Nucleus accumbens (tissue), 56 donors: ENCODE measurements at regions not wholly inside any gene's neighbourhood (a gene's known extent, or its start where the extent isn't known, plus 50 kb on each side); places are given as distances from the start of the nearest gene placed in this dataset.
"Not testable (repeated sequence)": the region's sequence is repeated elsewhere in the genome, so short reads cannot be mapped to it uniquely, and the experiment has no call there.

Experiments
- DNase-seq, 56 donors: peaks; one replicate each; lab custom pipeline; 2025; lab: John Stamatoyannopoulos, UW

DNA sequence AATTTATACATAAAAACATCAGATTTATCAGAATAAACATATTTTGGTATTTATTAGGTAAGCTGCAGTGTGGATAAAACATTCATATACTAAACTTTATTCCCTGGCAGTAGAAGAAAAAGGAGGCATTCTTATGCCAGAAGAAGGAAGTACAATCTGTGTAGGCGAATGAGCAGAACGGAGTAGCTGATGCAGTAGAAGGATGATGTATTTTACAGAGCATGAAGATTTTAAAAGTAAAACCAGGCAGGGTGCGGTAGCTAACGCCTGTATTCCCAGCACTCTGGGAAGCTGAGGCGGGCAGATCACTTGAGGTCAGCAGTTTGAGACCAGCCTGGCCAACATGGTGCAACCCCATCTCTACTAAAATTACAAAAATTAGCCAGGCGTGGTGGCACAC, 294.9 kb upstream of the MKLN1 start:
- DNase-seq: no peak

GRCh38 chr7:131034166-131034881, 293.4 kb upstream of the MKLN1 start:
- peak in 15 of 56 donors; percentile 7 to 49 (median 17) for DNase-seq

GRCh38 chr7:131035088-131035770, 292.4 kb upstream of the MKLN1 start:
- DNase-seq: no peak

GRCh38 chr7:131038153-131038552, 289.5 kb upstream of the MKLN1 start:
- no peak for DNase-seq

DNA sequence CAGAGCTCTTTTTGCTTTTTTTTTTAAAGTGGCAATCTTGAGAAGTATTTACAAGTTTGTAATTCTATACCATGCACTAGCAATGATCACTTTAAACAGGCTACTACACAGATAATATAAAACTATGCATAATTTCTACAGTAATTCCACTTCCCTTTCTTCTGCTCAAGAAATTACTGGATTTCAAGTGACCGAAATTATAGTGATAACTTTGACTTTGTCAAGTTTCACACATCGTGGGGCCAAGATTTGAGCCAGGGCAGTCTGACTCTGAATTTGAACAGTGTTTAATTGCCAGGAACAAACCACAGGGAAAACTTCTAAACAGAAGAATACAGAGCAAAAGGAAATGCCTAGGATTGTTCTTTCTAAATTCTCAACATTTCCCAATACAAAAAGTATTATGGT, 288.3 kb upstream of the MKLN1 start:
- DNase-seq: no peak

GRCh38 chr7:131039836-131040235, 287.8 kb upstream of the MKLN1 start:
- DNase-seq: no peak

DNA sequence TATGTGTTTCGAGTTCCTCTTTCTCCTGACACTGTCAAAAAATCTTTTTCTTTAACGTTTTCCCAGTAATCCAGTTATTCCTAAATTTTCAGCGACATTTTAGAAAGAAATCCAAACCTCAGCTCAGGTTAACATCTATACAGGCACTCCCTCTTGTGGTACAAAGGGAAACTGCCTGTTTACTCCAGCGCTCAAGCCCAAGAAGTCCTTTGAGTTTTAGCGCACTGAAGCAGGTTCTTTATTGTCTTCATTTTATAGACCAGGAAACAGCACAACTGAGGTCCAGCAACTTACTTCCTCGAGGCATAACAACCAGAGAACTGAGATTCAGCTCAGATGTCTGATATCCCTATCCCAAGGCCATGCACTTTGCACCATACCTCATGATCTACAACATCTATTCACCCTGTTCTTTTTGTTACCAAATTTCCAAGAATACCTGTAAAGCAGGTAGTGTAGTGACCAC, 287.2 kb upstream of the MKLN1 start:
- peak in 21 of 56 donors; percentile 3 to 63 (median 22) for DNase-seq

DNA sequence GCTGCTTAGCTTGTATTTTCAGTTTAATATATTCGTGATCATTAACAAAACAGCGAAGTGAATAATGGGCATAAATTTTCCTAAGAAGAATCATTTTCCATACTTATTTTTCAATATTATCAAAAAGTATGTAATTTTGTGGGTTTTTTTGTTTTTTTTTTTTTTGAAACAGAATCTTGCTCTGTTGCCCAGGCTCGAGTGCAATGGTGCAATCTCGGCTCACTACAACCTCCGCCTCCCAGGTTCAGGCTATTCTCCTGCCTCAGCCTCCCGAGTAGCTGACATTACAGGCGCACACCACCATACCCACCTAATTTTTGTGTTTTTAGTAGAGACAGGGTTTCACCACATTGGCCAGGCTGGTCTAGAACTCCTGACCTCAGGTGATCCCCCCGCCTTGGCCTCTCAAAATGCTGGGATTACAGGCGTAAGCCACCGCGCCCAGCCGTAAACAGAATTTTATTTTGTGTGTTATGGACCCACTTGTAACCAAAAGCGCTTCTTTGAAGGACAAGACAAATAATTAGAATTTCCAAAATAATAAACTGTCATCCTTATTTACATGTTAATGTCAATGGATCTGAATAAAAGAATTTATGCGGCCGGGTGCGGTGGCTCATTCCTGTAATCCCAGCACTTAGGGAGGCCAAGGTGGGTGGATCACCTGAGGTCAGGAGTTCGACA, 286.5 kb upstream of the MKLN1 start:
- not testable (repeated sequence) for DNase-seq

- DNase-seq: no peak
Observed at GRCh38 chr7:131042269-131043160, 285.2 kb upstream of the MKLN1 start.

DNA sequence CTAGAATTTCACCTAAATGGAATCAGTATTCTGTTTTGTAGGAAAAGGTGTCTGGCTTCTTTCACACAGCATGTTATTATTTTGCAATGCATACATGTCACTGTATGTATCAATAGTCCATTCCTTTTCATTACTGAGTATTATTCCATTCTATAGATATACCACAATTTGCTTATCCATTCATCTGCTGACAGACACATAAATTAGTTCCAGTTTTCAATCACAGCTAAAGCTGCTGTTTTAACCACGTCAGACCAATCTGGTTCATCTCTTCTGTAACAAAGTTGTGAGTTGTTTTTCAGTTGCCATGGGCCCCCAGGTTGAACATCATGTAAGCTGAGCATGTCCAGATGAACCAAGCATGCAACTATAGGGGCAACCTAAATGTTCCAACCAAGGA, 282.1 kb upstream of the MKLN1 start:
- no peak for DNase-seq

DNA sequence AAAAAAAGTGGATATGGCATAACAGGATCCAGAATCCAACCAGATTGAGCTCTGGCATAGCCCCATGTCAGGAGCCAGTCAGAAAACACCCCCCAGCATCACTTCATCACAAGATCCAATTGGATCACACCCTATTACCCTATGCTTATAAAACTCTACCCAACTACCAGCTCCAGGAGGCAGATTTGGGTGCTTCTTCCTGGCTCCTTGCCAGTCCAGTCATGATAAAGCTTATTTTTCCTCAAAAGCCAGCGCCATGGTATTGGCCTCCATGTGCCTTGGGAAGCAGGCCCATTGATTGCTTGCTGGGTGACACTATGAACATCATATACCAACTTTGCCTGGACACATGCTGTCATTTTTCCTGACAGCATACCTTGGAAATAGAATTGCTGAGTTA, 281.4 kb upstream of the MKLN1 start:
- no peak for DNase-seq

GRCh38 chr7:131047651-131048304, 279.9 kb upstream of the MKLN1 start:
- DNase-seq: no peak

- no peak for DNase-seq
Observed at GRCh38 chr7:131051304-131051703, 276.4 kb upstream of the MKLN1 start.

- no peak for DNase-seq
Observed at GRCh38 chr7:131052285-131052904, 275.3 kb upstream of the MKLN1 start.

- DNase-seq: no peak
Observed at GRCh38 chr7:131056007-131056406, 271.7 kb upstream of the MKLN1 start.

GRCh38 chr7:131057015-131057793, 270.5 kb upstream of the MKLN1 start:
- no peak for DNase-seq

DNA sequence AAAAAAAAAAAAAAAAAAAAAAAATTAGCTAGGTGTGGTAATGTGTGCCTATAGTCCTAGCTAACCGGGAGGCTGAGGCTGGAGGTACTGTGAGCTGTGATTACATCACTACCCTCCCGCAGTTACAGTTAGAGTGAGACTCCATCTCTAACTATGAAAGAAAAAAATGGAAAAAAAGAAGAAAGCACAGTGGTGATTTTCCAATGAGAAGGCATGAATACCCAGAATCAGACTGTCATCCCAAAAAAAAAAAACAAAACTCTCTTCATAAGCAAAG, 269.9 kb upstream of the MKLN1 start:
- no peak for DNase-seq

DNA sequence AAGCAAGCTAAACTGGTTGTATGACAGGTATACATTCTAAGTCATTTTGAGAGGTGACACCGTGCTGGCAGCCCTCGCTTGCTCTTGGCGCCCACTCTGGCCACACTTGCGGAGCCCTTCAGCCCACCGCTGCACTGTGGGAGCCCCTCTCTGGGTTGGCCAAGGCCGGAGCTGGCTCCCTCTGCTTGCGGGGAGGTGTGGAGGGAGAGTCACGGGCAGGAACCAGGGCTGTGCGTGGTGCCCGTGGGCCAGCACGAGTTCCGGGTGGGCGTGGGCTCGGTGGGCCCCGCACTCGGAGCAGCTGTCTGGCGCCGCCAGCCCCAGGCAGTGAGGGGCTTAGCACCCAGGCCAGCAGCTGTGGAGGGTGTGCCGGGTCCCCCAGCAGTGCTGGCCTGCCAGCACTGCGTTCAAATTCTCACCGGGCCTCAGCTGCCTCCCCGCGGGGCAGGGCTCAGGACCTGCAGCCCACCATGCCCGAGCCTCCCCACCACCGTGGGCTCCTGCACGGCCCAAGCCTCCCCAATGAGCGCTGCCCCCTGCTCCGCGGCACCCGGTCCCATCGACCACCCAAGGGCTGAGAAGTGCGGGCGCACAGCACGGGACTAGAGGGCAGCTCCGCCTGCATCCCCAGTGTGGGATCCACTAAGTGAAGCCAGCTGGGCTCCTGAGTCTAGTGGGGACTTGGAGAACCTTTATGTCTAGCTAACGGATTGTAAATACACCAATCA, 269.0 kb upstream of the MKLN1 start:
- not testable (repeated sequence) for DNase-seq
